ENCODE measurements at regions not wholly inside any gene's neighbourhood (a gene's known extent, or its start where the extent isn't known, plus 50 kb on each side); places are given as distances from the start of the nearest gene placed in this dataset.
"Not testable (repeated sequence)": the region's sequence is repeated elsewhere in the genome, so short reads cannot be mapped to it uniquely, and the experiment has no call there.

- DNase-seq: peak; percentile 48
Observed at GRCh38 chrX:131830400-131831184, 192.5 kb upstream of the STK26 start.

- no peak for DNase-seq
Observed at GRCh38 chrX:131831185-131831520, 191.9 kb upstream of the STK26 start.

GRCh38 chrX:131836161-131836560, 186.9 kb upstream of the STK26 start:
- DNase-seq: no peak

GRCh38 chrX:131837325-131837724, 185.8 kb upstream of the STK26 start:
- no peak for DNase-seq

- no peak for DNase-seq
Observed at GRCh38 chrX:131840799-131841495, 182.2 kb upstream of the STK26 start.

- peak; percentile 11 for DNase-seq
Observed at GRCh38 chrX:131841496-131842437, 181.3 kb upstream of the STK26 start.

GRCh38 chrX:131843987-131844386, 179.1 kb upstream of the STK26 start:
- DNase-seq: no peak

GRCh38 chrX:131845201-131845600, 177.9 kb upstream of the STK26 start:
- DNase-seq: no peak

- no peak for DNase-seq
Observed at GRCh38 chrX:131845771-131846170, 177.3 kb upstream of the STK26 start.

GRCh38 chrX:131850964-131851363, 172.1 kb upstream of the STK26 start:
- DNase-seq: not testable (repeated sequence)

GRCh38 chrX:131853440-131853839, 169.7 kb upstream of the STK26 start:
- DNase-seq: no peak

GRCh38 chrX:131854581-131854980, 168.5 kb upstream of the STK26 start:
- DNase-seq: no peak

- no peak for DNase-seq
Observed at GRCh38 chrX:131861088-131861787, 161.9 kb upstream of the STK26 start.

GRCh38 chrX:131862321-131862720, 160.8 kb upstream of the STK26 start:
- DNase-seq: no peak

- DNase-seq: no peak
Observed at GRCh38 chrX:131869182-131869581, 153.9 kb upstream of the STK26 start.

GRCh38 chrX:131874300-131874699, 148.8 kb upstream of the STK26 start:
- no peak for DNase-seq

GRCh38 chrX:131875827-131876226, 147.3 kb upstream of the STK26 start:
- DNase-seq: not testable (repeated sequence)

- no peak for DNase-seq
Observed at GRCh38 chrX:131881194-131881593, 141.9 kb upstream of the STK26 start.

GRCh38 chrX:131885042-131885441, 138.1 kb upstream of the STK26 start:
- not testable (repeated sequence) for DNase-seq

GRCh38 chrX:131893857-131894256, 129.2 kb upstream of the STK26 start:
- DNase-seq: not testable (repeated sequence)

GRCh38 chrX:131894995-131895394, 128.1 kb upstream of the STK26 start:
- DNase-seq: no peak

GRCh38 chrX:131895807-131896206, 127.3 kb upstream of the STK26 start:
- no peak for DNase-seq

GRCh38 chrX:131901546-131901945, 121.6 kb upstream of the STK26 start:
- DNase-seq: no peak
